ENCODE measurements at regions not wholly inside any gene's neighbourhood (a gene's known extent, or its start where the extent isn't known, plus 50 kb on each side); places are given as distances from the start of the nearest gene placed in this dataset.

DNA sequence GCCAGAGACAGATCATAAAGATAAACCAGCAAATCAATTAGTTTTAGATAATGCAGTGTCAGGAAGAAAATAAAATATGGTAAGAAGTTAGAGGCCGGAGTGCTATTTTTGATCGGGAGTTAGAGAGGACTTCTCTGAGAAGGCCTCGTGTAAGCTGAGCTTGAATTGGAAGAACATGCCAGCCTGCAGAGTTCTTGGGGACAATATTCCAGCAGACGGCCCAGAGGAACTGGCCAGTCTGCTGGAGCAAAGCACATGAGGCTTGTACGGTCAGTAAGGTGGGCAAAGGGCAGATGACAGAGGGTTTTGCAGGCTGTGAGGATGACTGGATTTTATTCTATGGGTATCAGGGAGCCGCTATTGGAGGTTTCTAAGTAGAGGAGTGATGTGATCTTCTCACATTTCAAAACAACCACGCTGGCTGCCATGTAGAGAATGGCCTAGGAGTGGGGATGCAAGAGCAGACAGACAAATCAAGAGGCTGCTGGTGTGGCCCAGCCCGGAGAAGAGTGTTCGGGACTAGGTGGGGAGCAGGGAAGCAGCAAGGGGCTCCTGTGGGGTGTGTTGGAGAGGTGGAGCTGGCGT is 84.0 kb downstream of the HES1 start:
- DNase-seq = no peak

DNA sequence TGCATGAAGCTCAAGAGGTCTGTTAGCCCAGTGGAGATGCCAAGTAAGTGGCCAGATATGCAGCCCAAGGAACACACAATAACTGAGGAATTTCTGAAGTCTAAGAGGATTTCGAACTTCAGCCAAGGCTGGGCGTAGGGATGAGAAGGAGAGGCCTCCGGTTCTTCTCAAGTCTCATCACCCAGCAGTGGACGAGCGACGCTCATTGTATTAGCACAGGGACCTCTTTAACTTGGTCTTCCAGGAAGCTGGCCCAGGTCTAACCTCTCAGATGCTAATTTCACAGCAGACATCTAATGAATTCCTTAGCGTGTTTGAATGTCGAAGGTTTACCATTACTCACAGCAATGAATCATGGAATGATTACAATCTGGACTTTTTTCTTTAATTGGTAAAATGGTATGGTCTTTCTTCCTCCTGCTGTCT is 85.0 kb downstream of the HES1 start:
- DNase-seq = no peak

GRCh38 chr3:194221336-194221735 is 85.4 kb downstream of the HES1 start:
- no peak for DNase-seq

DNA sequence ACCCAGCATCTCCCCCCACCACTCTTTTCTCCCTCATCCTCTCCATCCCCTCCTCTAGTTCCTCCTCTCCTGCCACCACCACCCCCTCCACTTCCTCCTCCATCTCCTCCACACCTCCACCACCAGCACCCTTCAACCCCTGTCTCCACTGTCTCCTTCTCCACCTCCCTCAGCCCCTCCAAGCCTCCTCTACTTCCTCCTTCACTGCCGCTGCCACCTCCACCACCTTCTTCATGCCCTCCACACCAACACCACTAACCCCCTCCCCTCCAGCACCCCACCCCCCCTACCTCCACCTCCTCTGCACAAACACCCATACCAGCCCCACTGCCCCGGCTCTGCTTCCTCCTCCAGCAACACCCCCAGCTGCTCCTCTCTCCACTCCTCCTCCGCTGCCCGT is 88.0 kb downstream of the HES1 start:
- no peak for DNase-seq

DNA sequence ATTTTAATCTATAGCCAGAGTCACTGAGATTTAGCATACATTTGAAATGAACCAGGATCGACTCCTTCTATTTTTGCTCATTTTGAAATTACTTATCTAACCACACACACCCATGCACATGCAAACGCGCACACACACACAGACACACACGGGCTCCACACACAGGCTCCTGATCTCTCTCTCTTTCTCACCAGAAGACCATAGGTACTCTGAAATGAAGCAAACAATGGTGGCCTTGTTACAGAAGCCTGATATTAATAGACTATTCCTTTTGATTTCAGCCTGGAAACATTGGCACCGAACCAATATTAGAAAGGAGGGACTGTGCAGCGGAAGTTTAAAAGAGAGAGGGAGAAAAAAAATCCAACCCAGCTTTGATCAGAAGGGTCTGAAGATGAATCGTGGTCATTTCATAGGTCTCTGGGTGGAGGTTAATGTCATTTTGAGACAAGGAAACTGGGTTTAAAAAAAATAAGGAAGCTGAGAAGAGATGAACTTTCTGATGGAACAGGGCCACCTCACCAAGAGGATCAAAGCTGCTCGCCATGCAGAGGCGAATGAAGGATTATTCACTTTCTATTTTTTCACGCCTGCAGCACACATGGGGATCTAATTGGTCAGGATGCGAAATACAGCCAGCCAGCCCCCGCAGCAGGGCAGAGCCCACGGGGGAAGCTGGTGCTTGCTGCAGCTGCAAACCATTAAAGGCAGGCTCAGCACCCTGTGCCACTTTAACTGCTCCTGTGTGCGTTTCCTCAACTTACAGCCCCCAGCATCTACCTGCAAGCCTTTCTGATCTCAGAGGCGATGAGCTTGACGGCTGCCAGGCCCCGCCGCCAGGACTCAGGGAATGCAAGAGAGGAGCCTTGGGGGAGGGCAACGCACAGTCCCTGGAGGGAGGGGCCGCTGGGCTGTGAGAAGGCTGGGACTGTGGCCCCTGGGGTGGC is 88.8 kb downstream of the HES1 start:
- DNase-seq = no peak

DNA sequence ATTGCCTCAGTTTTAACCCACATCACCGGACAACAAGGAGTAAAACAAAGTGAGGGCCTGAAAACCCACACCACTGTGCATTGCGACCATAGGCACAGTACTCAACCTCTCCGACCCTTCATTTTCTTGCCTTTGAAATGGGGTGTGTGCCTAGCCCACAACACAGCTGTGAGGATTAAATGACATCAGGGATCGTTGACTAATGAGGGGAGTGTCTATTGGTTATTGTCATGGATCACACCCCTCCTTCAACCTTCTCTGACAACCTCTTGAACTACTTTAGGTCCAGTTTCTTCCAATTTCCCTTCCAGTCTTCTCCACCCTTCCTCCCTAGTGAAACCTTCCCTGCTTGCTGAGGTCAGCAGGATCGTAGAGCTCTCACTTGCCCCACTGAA is 89.5 kb downstream of the HES1 start:
- no peak for DNase-seq

- DNase-seq = no peak
Observed at GRCh38 chr3:194225988-194226663, 90.2 kb downstream of the HES1 start.

GRCh38 chr3:194231929-194232832 is 96.2 kb downstream of the HES1 start:
- DNase-seq = no peak

DNA sequence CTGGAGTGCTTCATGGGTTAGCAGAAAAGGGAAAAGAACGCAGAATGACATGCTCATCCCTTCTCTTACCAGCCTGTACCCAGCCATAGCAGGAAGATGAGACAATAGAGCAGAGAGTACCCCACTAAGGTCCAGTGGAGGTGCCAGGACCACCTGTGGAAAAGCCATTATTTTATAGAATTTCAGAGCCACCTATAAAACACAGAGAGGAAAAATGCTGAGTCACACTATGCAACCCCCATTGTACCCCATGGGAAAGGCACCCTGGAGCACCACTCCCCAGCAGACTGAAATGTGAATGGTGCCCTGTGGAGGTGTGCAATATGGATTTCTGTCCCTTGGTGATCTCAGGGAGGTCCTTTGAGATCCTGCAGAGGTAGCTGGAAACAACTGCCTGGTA is 97.2 kb downstream of the HES1 start:
- DNase-seq = no peak

GRCh38 chr3:194235160-194235559 is 99.2 kb downstream of the HES1 start:
- DNase-seq = no peak

DNA sequence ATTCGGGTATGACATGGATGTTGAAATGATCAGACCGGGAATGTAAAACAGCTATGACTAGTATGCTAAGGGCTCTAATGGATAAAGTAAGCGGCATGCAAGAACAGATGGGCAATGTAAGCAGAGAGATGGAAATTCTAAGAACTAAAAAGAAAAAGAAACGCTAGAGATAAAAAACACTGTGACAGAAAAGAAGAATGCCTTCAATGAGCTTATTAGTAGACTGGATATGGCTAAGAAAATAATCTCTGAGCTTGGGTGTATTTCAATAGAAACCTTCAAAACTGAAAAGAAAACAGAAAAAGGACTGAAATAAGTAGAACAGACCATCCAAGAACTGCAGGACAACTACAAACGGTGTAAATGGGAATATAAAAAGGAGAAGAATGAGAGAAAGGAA is 101.2 kb downstream of the HES1 start:
- no peak for DNase-seq

- no peak for DNase-seq
Observed at GRCh38 chr3:194240766-194241165, 104.8 kb downstream of the HES1 start.

DNA sequence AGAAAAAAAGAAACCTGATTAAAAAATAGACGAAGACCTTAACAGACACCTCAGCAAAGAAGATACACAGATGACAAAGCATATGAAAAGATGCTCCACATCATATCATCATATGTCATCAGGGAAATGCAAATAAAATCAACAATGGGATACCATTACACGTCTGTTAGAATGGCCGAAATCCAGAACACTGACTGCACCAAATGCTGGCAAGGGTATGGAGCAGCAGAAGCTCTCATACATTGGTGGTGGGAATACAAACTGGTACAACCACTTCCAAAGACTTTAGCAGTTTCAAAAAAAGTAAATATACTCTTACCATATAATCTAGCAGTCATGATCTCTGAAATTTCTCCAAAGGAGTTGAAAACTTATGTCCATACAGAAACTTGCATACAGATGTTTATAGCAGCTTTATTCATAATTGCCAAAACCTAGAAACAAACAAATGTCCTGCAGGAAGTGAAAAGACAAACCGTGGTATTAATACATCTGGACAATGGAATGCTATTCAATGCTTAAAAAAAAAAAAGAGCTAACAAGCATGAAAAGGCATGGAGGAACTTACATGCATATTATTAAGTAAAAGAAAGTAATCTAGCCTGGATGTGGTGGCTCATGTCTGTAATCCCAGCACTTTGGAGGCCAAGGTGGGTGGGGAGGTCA is 107.4 kb downstream of the HES1 start:
- DNase-seq = no peak

DNA sequence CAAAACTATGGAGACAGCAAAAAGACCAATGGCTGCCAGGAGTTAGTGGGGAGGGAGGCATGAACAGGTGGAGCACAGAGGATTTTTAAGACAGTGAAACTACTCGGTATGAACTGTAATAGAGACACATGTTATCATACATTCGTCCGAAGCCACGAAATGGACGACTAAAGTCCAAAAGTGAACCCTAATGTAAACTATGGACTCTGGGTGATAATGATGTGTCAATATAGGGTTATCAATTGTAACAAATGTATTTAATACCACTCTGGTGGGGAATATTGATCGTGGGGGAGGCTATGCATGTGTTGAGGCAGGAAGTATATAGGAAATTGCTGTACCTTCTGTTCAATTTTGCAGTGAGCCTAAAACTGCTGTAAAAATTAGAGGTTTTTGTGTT is 107.0 kb downstream of the CPN2 start:
- no peak for DNase-seq

- DNase-seq = no peak
Observed at GRCh38 chr3:194245474-194245873, 105.7 kb downstream of the CPN2 start.

DNA sequence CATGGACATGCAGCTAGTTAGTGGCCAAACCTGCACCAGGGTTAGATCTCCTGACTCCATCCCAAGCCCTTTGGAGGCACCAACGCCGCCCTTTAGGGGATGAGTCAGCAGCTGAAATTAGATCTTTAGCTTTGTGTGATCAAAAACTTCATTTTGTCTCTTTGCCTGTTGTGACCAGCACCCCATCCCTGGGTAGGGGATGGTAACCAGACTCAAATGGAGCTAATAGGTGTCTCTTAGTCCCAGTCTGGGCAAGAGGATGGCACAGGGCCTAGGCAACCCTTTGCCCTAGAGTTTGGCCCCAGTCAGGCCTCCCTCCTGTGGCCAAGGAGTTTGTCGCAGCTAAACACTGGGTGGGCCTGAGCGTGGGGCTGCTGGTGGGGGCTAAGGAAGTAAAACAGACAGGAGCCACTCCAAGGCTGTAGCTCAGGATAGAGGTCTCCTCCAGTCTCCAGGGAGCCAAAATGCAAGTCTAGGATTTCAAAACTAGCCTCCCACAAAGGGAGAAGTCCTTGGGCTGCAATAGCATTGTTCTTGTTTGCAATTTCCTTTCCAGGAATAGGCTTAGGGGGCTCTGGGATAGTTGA is 105.1 kb downstream of the CPN2 start:
- DNase-seq = no peak

DNA sequence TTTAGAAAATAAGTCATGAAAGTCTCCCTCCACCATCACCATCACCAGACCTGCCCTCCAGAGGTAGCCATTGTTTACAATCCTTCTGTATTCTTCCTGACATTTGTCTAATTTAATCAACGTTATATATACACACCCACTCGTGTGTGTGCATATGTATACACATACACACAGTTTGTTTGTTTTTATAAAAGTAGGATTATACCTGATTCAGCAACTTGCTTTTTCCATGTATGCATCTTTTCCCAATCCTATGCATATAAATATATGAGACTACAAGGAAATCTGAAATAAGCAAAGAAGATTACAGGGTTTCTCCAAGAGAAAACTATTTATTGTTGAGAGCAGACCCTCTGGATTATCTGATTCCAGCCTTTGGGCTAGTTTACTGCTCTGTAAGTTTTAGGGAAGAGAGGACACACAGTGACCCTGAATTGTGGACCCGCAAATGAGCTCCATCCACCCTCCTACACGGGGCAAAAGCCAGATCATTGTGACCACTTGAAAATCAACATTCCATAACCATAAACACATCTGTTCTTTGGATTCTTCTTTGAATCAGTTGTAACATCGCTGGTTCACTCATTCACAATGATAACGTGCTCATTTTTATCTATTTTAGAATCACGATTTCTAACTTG is 104.3 kb downstream of the CPN2 start:
- no peak for DNase-seq

- DNase-seq = no peak
Observed at GRCh38 chr3:194247350-194247740, 103.8 kb downstream of the CPN2 start.

DNA sequence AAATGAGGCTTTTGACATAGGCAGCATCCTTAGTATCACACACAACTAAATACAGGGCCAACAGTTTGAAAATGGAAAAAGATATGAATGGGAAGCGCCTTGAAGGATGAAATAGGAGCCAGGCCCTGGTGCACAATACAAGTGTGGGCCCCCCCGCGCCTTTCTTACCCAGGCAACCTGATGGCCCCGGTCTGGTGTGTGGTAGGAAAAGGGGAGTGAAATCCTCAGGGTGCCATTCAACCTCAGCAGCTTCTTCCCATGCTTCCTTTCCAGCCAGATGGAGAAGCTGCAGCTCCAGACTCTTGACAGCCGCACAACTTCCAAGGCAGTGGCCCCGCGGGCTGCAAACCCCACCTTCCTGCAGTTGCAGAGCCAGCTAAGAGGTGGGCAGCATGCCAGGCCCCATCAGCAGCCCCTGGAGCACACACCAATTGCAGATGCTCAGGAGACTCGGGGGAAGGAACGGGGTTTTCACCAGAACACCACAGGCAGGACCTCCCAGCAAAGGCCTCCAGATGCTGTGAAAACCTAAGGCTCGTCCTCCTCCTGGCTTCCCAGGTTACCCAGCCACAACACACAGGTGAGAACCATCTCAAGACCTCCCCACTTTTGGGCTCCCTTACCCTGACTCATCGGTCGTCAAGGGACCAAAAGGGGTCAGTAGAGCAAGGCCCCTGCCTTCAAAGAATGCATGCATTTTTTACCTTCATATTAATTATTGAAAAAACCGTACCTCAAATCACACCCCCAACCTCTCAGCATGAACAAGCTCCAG is 101.6 kb downstream of the CPN2 start:
- no peak for DNase-seq
